H1 (cell line): ENCODE measurements at regions not wholly inside any gene's neighbourhood (a gene's known extent, or its start where the extent isn't known, plus 50 kb on each side); places are given as distances from the start of the nearest gene placed in this dataset.

Source experiments
- CTCF ChIA-PET: fragments of 300-600 bp; sonication (Branson Sonifier 250); formaldehyde crosslinking; loops from one replicate; lab custom pipeline; 2021; ENCODE audit not compliant: partially characterized antibody; lab: Charles Lee
- POLR2A ChIA-PET: fragments of 300-600 bp; sonication (Branson Sonifier 250); formaldehyde crosslinking; loops from one replicate; lab custom pipeline; 2021; ENCODE audit warnings: inconsistent platforms; ENCODE audit not compliant: partially characterized antibody; lab: Charles Lee
- DNase-seq, 2 experiments: peaks; one replicate each; pipeline versions ENCODE4 v3.0.0 to v3.0.0-alpha.2; 2010 to 2022; ENCODE audit warnings: low spot score in 2 of 2, low read depth in 1 of 2, mixed read lengths in 1 of 2
- FAIRE-seq: peaks from 2 replicates; lab custom pipeline; 2011; peaks lifted over from hg19 to GRCh38; lab: Jason Lieb, UNC
- H2AFZ ChIP-seq: 2 replicates; pipeline ENCODE4 v1.8.1; 2012; ENCODE audit warnings: low read length, inconsistent platforms
- H2AK5ac ChIP-seq: 2 replicates; pipeline ENCODE4 v1.6.1; 2013; ENCODE audit warnings: low read depth, low read length
- H2BK120ac ChIP-seq: replicated peaks from 2 replicates; pipeline ENCODE3; 2013; ENCODE audit warnings: low read depth, low read length, inconsistent platforms
- H2BK12ac ChIP-seq: 2 replicates; pipeline ENCODE4 v1.6.1; 2013; ENCODE audit warnings: low read depth, low read length
- H2BK15ac ChIP-seq: 2 replicates; pipeline ENCODE4 v1.6.1; 2013; ENCODE audit warnings: low read length
- H2BK20ac ChIP-seq: 2 replicates; pipeline ENCODE4 v1.6.1; 2013; ENCODE audit warnings: low read length
- H2BK5ac ChIP-seq: 2 replicates; pipeline ENCODE4 v1.6.1; 2013; ENCODE audit warnings: low read depth, low read length
- H3K14ac ChIP-seq: 2 replicates; pipeline ENCODE4 v1.6.1; 2013; ENCODE audit warnings: inconsistent platforms; ENCODE audit not compliant: insufficient read length
- H3K18ac ChIP-seq: 2 replicates; pipeline ENCODE4 v1.6.1; 2013; ENCODE audit warnings: low read length; ENCODE audit errors: extremely low read depth
- H3K23ac ChIP-seq: 2 replicates; pipeline ENCODE4 v1.6.1; 2013; ENCODE audit warnings: inconsistent platforms; ENCODE audit not compliant: insufficient read length
- H3K23me2 ChIP-seq: 2 replicates; pipeline ENCODE4 v1.6.1; 2013; ENCODE audit warnings: low read depth, low read length
- H3K27ac ChIP-seq: 2 replicates; pipeline ENCODE4 v1.6.1; 2011; ENCODE audit warnings: low read depth, low read length, inconsistent platforms
- H3K27me3 ChIP-seq, 4 experiments: replicated peaks in 1 of 4; 1 replicate in 1 of 4; 2 replicates in 3 of 4; pipeline versions ENCODE4 v1.6.1 to v1.8.1; 2011 to 2013; ENCODE audit warnings: low read length in 3 of 4, mild to moderate bottlenecking in 3 of 4, inconsistent platforms in 2 of 4, mixed read lengths in 2 of 4, moderate library complexity in 1 of 4; ENCODE audit not compliant: control insufficient read depth in 3 of 4, insufficient read depth in 3 of 4; ENCODE audit errors: extremely low read depth in 1 of 4
- H3K36me3 ChIP-seq, 4 experiments: 2 replicates each; pipeline versions ENCODE4 v1.6.1 to v1.8.1; 2011 to 2013; ENCODE audit warnings: mild to moderate bottlenecking in 4 of 4, low read length in 3 of 4, moderate library complexity in 2 of 4, control low read depth in 1 of 4, inconsistent platforms in 1 of 4; ENCODE audit not compliant: insufficient read depth in 4 of 4, control insufficient read depth in 2 of 4
- H3K4ac ChIP-seq: replicated peaks from 2 replicates; pipeline ENCODE3; 2013; ENCODE audit warnings: low read length, low read depth, mixed read lengths, inconsistent platforms; ENCODE audit not compliant: insufficient read length
- H3K4me1 ChIP-seq, 4 experiments: replicated peaks in 1 of 4; 1 replicate in 1 of 4; 2 replicates in 3 of 4; pipeline versions ENCODE4 v1.6.1 to v1.8.1; 2011 to 2013; ENCODE audit warnings: low read length in 3 of 4, inconsistent platforms in 2 of 4, mixed read lengths in 1 of 4; ENCODE audit not compliant: insufficient read depth in 4 of 4, control insufficient read depth in 3 of 4
- H3K4me2 ChIP-seq, 2 experiments: 2 replicates each; pipeline versions ENCODE4 v1.6.1 to v1.8.1; 2011 to 2013; ENCODE audit warnings: low read depth in 2 of 2, low read length in 2 of 2, control low read depth in 1 of 2, inconsistent platforms in 1 of 2, mild to moderate bottlenecking in 1 of 2; ENCODE audit not compliant: insufficient read depth in 1 of 2
- H3K4me3 ChIP-seq, 4 experiments: fragments of 200-600, 300-600 bp in 1 of 4; sonication (generic), shearing (Covaris generic), sonication (Bioruptor Twin) in 1 of 4; 2 replicates each; pipeline versions ENCODE4 v1.5.1 to v1.8.1; 2011 to 2016; ENCODE audit warnings: low read length in 4 of 4, low read depth in 3 of 4, control low read depth in 2 of 4, inconsistent platforms in 2 of 4, mild to moderate bottlenecking in 2 of 4, mixed read lengths in 1 of 4, moderate library complexity in 1 of 4; ENCODE audit not compliant: insufficient read depth in 2 of 4; ENCODE audit errors: extremely low read depth in 1 of 4
- H3K56ac ChIP-seq: replicated peaks from 2 replicates; pipeline ENCODE3; 2013; ENCODE audit warnings: low read depth, mild to moderate bottlenecking, mixed read lengths, low read length, inconsistent platforms; ENCODE audit not compliant: insufficient read length
- H3K79me1 ChIP-seq: 2 replicates; pipeline ENCODE4 v1.6.1; 2013; ENCODE audit warnings: low read depth, low read length, control low read depth
- H3K79me2 ChIP-seq, 2 experiments: 2 replicates each; pipeline versions ENCODE4 v1.6.1 to v1.8.1; 2012 to 2013; ENCODE audit warnings: low read length in 2 of 2, mild to moderate bottlenecking in 2 of 2, inconsistent platforms in 1 of 2; ENCODE audit not compliant: insufficient read depth in 2 of 2, control insufficient read depth in 1 of 2
- H3K9ac ChIP-seq, 4 experiments: replicated peaks in 1 of 4; 1 replicate in 1 of 4; 2 replicates in 3 of 4; pipeline versions ENCODE4 v1.6.1 to v1.8.1; 2011 to 2013; ENCODE audit warnings: low read depth in 3 of 4, low read length in 3 of 4, control low read depth in 2 of 4, mild to moderate bottlenecking in 2 of 4, moderate library complexity in 2 of 4, inconsistent platforms in 1 of 4; ENCODE audit errors: extremely low read depth in 1 of 4
- H3K9me3 ChIP-seq, 2 experiments: 2 replicates each; pipeline versions ENCODE4 v1.6.1 to v1.8.1; 2012 to 2013; ENCODE audit warnings: mild to moderate bottlenecking in 2 of 2, moderate library complexity in 2 of 2, control low read depth in 1 of 2, inconsistent platforms in 1 of 2, low read depth in 1 of 2, low read length in 1 of 2, mixed read lengths in 1 of 2; ENCODE audit not compliant: insufficient read depth in 2 of 2
- H4K20me1 ChIP-seq, 2 experiments: replicated peaks in 1 of 2; 2 replicates each; pipeline versions ENCODE3 to v1.8.1; 2011 to 2013; ENCODE audit warnings: inconsistent platforms in 2 of 2, low read length in 2 of 2, mild to moderate bottlenecking in 1 of 2; ENCODE audit not compliant: insufficient read depth in 2 of 2, control insufficient read depth in 1 of 2
- H4K5ac ChIP-seq: 2 replicates; pipeline ENCODE4 v1.6.1; 2013; ENCODE audit warnings: low read length, low read depth, mixed read lengths, inconsistent platforms; ENCODE audit not compliant: insufficient read length
- H4K8ac ChIP-seq: 2 replicates; pipeline ENCODE4 v1.8.0; 2013; ENCODE audit warnings: mild to moderate bottlenecking, moderate library complexity, low read length, inconsistent platforms; ENCODE audit not compliant: insufficient read depth; ENCODE audit errors: extremely low read depth
- H4K91ac ChIP-seq: replicated peaks from 2 replicates; pipeline ENCODE3; 2013; ENCODE audit warnings: low read length, mixed read lengths, inconsistent platforms; ENCODE audit not compliant: insufficient read length
- RFX5 ChIP-seq: IDR thresholded peaks from 2 replicates; pipeline ENCODE4 v1.6.1; 2011; ENCODE audit warnings: low read depth, low read length, improper control_type of control experiment, borderline replicate concordance
- WGBS, 2 experiments: shearing (Covaris generic) in 1 of 2; methylation state at CpG; one replicate each; pipeline versions ENCODE4 v1.1.6 to v1.1.7; 2013 to 2015; ENCODE audit warnings: low lambda C conversion rate in 2 of 2, mixed read lengths in 2 of 2, inconsistent platforms in 1 of 2, low coverage in 1 of 2, missing lambda C conversion rate in 1 of 2; ENCODE audit not compliant: insufficient replicate concordance in 2 of 2, insufficient coverage in 1 of 2, insufficient read length in 1 of 2; ENCODE audit errors: extremely low coverage in 1 of 2, missing lambda C conversion rate in 1 of 2; 5-methylcytosine and 5-hydroxymethylcytosine counted together

DNA sequence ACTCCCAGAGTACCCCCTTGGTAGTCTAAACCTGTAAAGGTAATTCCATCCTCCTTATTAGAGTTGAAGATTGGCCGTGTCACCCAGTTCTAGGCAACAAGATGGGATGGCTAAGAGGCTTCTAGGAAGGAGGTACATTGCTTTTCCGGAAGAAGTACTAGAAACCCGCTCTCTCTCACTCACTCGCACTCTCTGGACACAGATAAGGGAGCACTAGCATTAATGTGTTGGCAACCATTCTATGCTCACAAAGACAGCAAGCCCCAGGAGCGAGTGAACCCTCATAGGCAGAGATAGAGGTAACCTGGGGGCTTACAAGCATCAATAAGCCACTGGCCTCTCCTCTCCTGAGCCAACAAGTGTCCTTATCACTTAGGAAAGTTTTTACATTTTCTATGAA lies 503.2 kb upstream of the JARID2 start:
- Histone ChIP-seq H4K91ac (no peak overlapping the region), H3K9ac (no peak overlapping the region), H3K36me3 (peaks cover 0 to 2% (median 0%) of the 10 kb centered on the region in 4 experiments; a peak in 2 of 8 replicates), H3K14ac (no peak overlapping the region), H3K9me3 (peaks cover 0 to 3% of the 10 kb centered on the region in 2 experiments; a peak in 1 of 4 replicates), H2BK5ac (no peak overlapping the region), H2BK15ac (no peak overlapping the region), H4K8ac (no peak overlapping the region), H3K18ac (no peak overlapping the region), H2BK12ac (no peak overlapping the region), H3K56ac (no peak overlapping the region), H3K23me2 (no peaks in the 10 kb centered on the region), H3K27me3 (peaks cover 0 to 2% (median 0%) of the 10 kb centered on the region in 4 experiments; a peak in 3 of 7 replicates), H2AFZ (no peak overlapping the region), H3K79me1 (no peaks in the 10 kb centered on the region), H4K20me1 (no peaks in the 10 kb centered on the region), H2AK5ac (no peak overlapping the region), H3K4ac (no peak overlapping the region), H3K79me2 (no peaks in the 10 kb centered on the region), H2BK20ac (no peak overlapping the region), H3K4me3 (no peak overlapping the region), H3K27ac (no peak overlapping the region), H3K4me2 (no peak overlapping the region), H3K4me1 (no peaks in the 10 kb centered on the region; a peak in 1 of 7 replicates), H4K5ac (no peak overlapping the region), H2BK120ac (no peak overlapping the region), H3K23ac (no peak overlapping the region)
- DNase-seq (no peak), FAIRE-seq (no peak)
- ChIA-PET CTCF (no interaction called here), POLR2A (no interaction called here)
- WGBS, 2 experiments: 97% methylated on average over 5 of the region's 5 CpGs; no CpG with 5 or more reads in 1 of the 2 experiments
- TF ChIP-seq RFX5: no peak
